Breast epithelium (tissue), 4 donors: ENCODE measurements at regions not wholly inside any gene's neighbourhood (a gene's known extent, or its start where the extent isn't known, plus 50 kb on each side); places are given as distances from the start of the nearest gene placed in this dataset.

Experiments
- DNase-seq, 2 donors: peaks; one replicate each; pipeline ENCODE4 v3.0.0-alpha.2; 2019; ENCODE audit warnings: low spot score in 2 of 2
- H3K27ac ChIP-seq, 2 donors: fragments of 200-600 bp; sonication (generic) in 1 of 2; one replicate each; pipeline ENCODE4 v1.5.1; 2016 to 2019; ENCODE audit warnings: mild to moderate bottlenecking in 1 of 2
- H3K27me3 ChIP-seq, 2 donors: fragments of 200-600 bp; sonication (generic) in 1 of 2; one replicate each; pipeline versions ENCODE4 v1.5.1 to v1.6.0; 2017 to 2019; ENCODE audit warnings: control low read depth in 1 of 2, mild to moderate bottlenecking in 1 of 2
- H3K36me3 ChIP-seq: fragments of 200-600 bp; one replicate; pipeline ENCODE4 v1.5.1; 2019
- H3K4me1 ChIP-seq, 2 donors: fragments of 200-600 bp; sonication (generic); one replicate each; pipeline ENCODE4 v1.5.1; 2016 to 2019; ENCODE audit warnings: control low read depth in 1 of 2
- H3K4me3 ChIP-seq, 3 donors: fragments of 200-600 bp; sonication (generic); 1 replicate in 2 of 3; 2 replicates in 1 of 3; pipeline ENCODE4 v1.5.1; 2016 to 2019; ENCODE audit warnings: mild to moderate bottlenecking in 3 of 3, moderate library complexity in 2 of 3
- H3K9me3 ChIP-seq, 2 donors: fragments of 200-600 bp; sonication (generic) in 1 of 2; one replicate each; pipeline ENCODE4 v1.5.1; 2016 to 2019; ENCODE audit warnings: control low read depth in 1 of 2
- CTCF ChIP-seq, 3 donors: fragments of 450-650 bp; IDR thresholded peaks; one replicate each; pipeline ENCODE4 v1.5.1; 2016 to 2017; ENCODE audit warnings: antibody characterized with exemption in 3 of 3, mild to moderate bottlenecking in 3 of 3, moderate library complexity in 3 of 3
- POLR2A ChIP-seq: fragments of 450-650 bp; IDR thresholded peaks from one replicate; pipeline ENCODE4 v1.6.1; 2016; ENCODE audit warnings: antibody characterized with exemption, mild to moderate bottlenecking, moderate library complexity
- POLR2AphosphoS5 ChIP-seq, 3 donors: sonication (generic); formaldehyde crosslinking; IDR thresholded peaks; one replicate each; pipeline ENCODE4 v1.6.1; 2017; ENCODE audit warnings: antibody characterized with exemption in 3 of 3
- intact Hi-C: fragments of 100-400 bp; cut with DNase I; formaldehyde crosslinking; loops from one replicate; pipeline ENCODE4 v1.15.1; 2023; ENCODE audit warnings: low total_unique reads

GRCh38 chr7:88363869-88364268, 57.2 kb upstream of the STEAP4 start:
- Histone ChIP-seq H3K4me1 (no peaks in the 10 kb centered on the region), H3K36me3 (no peaks in the 10 kb centered on the region), H3K4me3 (no peak overlapping the region), H3K9me3 (no peaks in the 10 kb centered on the region), H3K27ac (no peak overlapping the region), H3K27me3 (no peaks in the 10 kb centered on the region)
- TF ChIP-seq POLR2AphosphoS5 (IDR thresholded peaks at IDR 0.05) (no peak), POLR2A (no peak), CTCF (IDR thresholded peaks at IDR 0.05) (no peak)
- intact Hi-C loops: no loop called here
- no peak for DNase-seq

- intact Hi-C loops: no loop called here
- no peak overlapping the region for H3K27ac ChIP-seq
- H3K9me3 ChIP-seq: no peaks in the 10 kb centered on the region
- TF ChIP-seq CTCF (IDR thresholded peaks at IDR 0.05) (no peak), POLR2A (no peak), POLR2AphosphoS5 (IDR thresholded peaks at IDR 0.05) (no peak)
- H3K4me1 ChIP-seq: no peaks in the 10 kb centered on the region
- H3K36me3 ChIP-seq: no peaks in the 10 kb centered on the region
- DNase-seq: no peak
- H3K4me3 ChIP-seq: no peak overlapping the region
- no peaks in the 10 kb centered on the region for H3K27me3 ChIP-seq
These were observed 56.6 kb upstream of the STEAP4 start for GRCh38 chr7:88363249-88363648.

- TF ChIP-seq CTCF (IDR thresholded peaks at IDR 0.05) (no peak), POLR2AphosphoS5 (IDR thresholded peaks at IDR 0.05) (no peak)
- no peak overlapping the region for H3K27ac ChIP-seq
- DNase-seq: no peak
- no peaks in the 10 kb centered on the region for H3K36me3 ChIP-seq
- no peaks in the 10 kb centered on the region for H3K9me3 ChIP-seq
- intact Hi-C loops: no loop called here
- no peak overlapping the region for H3K4me3 ChIP-seq
- no peaks in the 10 kb centered on the region for H3K4me1 ChIP-seq
- no peaks in the 10 kb centered on the region for H3K27me3 ChIP-seq
These were observed 54.7 kb upstream of the STEAP4 start for GRCh38 chr7:88361357-88361756.

GRCh38 chr7:88358881-88359280, 52.2 kb upstream of the STEAP4 start:
- TF ChIP-seq POLR2AphosphoS5 (IDR thresholded peaks at IDR 0.05): no peak
- no peak for TF ChIP-seq CTCF (IDR thresholded peaks at IDR 0.05)
- no peak for TF ChIP-seq POLR2A
- no peaks in the 10 kb centered on the region for H3K4me1 ChIP-seq
- intact Hi-C loops: no loop called here

GRCh38 chr7:88358526-88358838, 51.8 kb upstream of the STEAP4 start:
- Histone ChIP-seq H3K36me3 (no peaks in the 10 kb centered on the region), H3K4me3 (no peak overlapping the region), H3K27ac (no peak overlapping the region), H3K9me3 (no peaks in the 10 kb centered on the region), H3K27me3 (no peaks in the 10 kb centered on the region), H3K4me1 (no peaks in the 10 kb centered on the region)
- TF ChIP-seq CTCF (IDR thresholded peaks at IDR 0.05) (no peak), POLR2AphosphoS5 (IDR thresholded peaks at IDR 0.05) (no peak), POLR2A (no peak)
- intact Hi-C loops: no loop called here
- DNase-seq: no peak

More at GRCh38 chr7:88358881-88359280, 52.2 kb upstream of the STEAP4 start:
- H3K4me3 ChIP-seq: no peak overlapping the region
- no peaks in the 10 kb centered on the region for H3K27me3 ChIP-seq
- no peaks in the 10 kb centered on the region for H3K9me3 ChIP-seq
- H3K27ac ChIP-seq: no peak overlapping the region
- no peak for DNase-seq
- H3K36me3 ChIP-seq: no peaks in the 10 kb centered on the region
